Endothelial cell of umbilical vein (primary cell): ENCODE measurements at regions not wholly inside any gene's neighbourhood (a gene's known extent, or its start where the extent isn't known, plus 50 kb on each side); places are given as distances from the start of the nearest gene placed in this dataset.

Source experiments
- BruUV-seq: library from RNA; stranded (reverse); fragments of 400-500 nt; replicated peaks from 2 replicates; lab custom pipeline; 2021; lab: Mats Ljungman, UMichigan
- CTCF ChIA-PET: fragments of 300-600, 350-600 bp; sonication (Branson Sonifier 250); formaldehyde crosslinking; loops from one replicate; lab custom pipeline; 2021; ENCODE audit warnings: antibody characterized with exemption, inconsistent platforms; lab: Charles Lee
- POLR2A ChIA-PET: fragments of 300-600, 350-600 bp; sonication (Branson Sonifier 250); formaldehyde crosslinking; loops from one replicate; lab custom pipeline; 2021; ENCODE audit warnings: antibody characterized with exemption, inconsistent platforms; lab: Charles Lee
- DNase-seq: peaks from one replicate; pipeline ENCODE4 v3.0.0-alpha.2; 2011; ENCODE audit warnings: low read depth, low spot score
- FAIRE-seq: peaks from 2 replicates; lab custom pipeline; 2011; peaks lifted over from hg19 to GRCh38; lab: Jason Lieb, UNC
- H2AFZ ChIP-seq: 2 replicates; pipeline ENCODE4 v1.6.0; 2012; ENCODE audit warnings: low read depth, low read length, control low read depth, inconsistent platforms
- H3K27ac ChIP-seq: 2 replicates; pipeline ENCODE4 v1.5.1; 2011; ENCODE audit warnings: low read depth, mild to moderate bottlenecking, control low read depth, low read length, moderate library complexity; ENCODE audit not compliant: insufficient read depth
- H3K27me3 ChIP-seq, 2 experiments: 2 replicates each; pipeline versions ENCODE4 v1.6.0 to v1.6.1; 2011; ENCODE audit warnings: low read length in 2 of 2, mixed read lengths in 1 of 2; ENCODE audit not compliant: control insufficient read depth in 2 of 2, insufficient read depth in 2 of 2
- H3K36me3 ChIP-seq, 2 experiments: 2 replicates in 1 of 2; 3 replicates in 1 of 2; pipeline ENCODE4 v1.5.1; 2011; ENCODE audit warnings: low read length in 2 of 2, mild to moderate bottlenecking in 1 of 2, moderate library complexity in 1 of 2; ENCODE audit not compliant: control insufficient read depth in 2 of 2, insufficient read depth in 2 of 2; ENCODE audit errors: extremely low read depth in 1 of 2
- H3K4me1 ChIP-seq: 3 replicates; pipeline ENCODE4 v1.5.1; 2011; ENCODE audit warnings: mild to moderate bottlenecking, low read length; ENCODE audit not compliant: control insufficient read depth, insufficient read depth; ENCODE audit errors: extremely low read depth
- H3K4me2 ChIP-seq: 2 replicates; pipeline ENCODE4 v1.6.1; 2011; ENCODE audit warnings: low read length, control low read depth, mixed read lengths; ENCODE audit not compliant: insufficient read depth
- H3K4me3 ChIP-seq, 3 experiments: fragments of 200-600 bp in 1 of 3; sonication (generic), shearing (Covaris generic) in 1 of 3; replicated peaks in 1 of 3; 2 replicates each; pipeline ENCODE4 v1.5.1; 2011 to 2016; ENCODE audit warnings: control low read depth in 3 of 3, low read length in 3 of 3, mild to moderate bottlenecking in 2 of 3, inconsistent platforms in 1 of 3, low read depth in 1 of 3, moderate library complexity in 1 of 3; ENCODE audit not compliant: insufficient read depth in 1 of 3
- H3K79me2 ChIP-seq: 2 replicates; pipeline ENCODE4 v1.6.0; 2012; ENCODE audit warnings: low read length, inconsistent platforms; ENCODE audit not compliant: control insufficient read depth, insufficient read depth
- H3K9ac ChIP-seq: replicated peaks from 2 replicates; pipeline ENCODE3; 2011; ENCODE audit warnings: low read length, control low read depth; ENCODE audit not compliant: insufficient read depth; ENCODE audit errors: extremely low read depth
- H3K9me1 ChIP-seq: replicated peaks from 3 replicates; pipeline ENCODE4 v1.6.0; 2011; ENCODE audit warnings: mild to moderate bottlenecking, low read length; ENCODE audit not compliant: control insufficient read depth, insufficient read depth; ENCODE audit errors: extremely low read depth
- H3K9me3 ChIP-seq: replicated peaks from 2 replicates; pipeline ENCODE4 v1.5.1; 2012; ENCODE audit warnings: low read length, inconsistent platforms; ENCODE audit not compliant: control insufficient read depth, insufficient read depth
- H4K20me1 ChIP-seq: replicated peaks from 2 replicates; pipeline ENCODE3; 2011; ENCODE audit warnings: mild to moderate bottlenecking, low read length; ENCODE audit not compliant: control insufficient read depth, insufficient read depth; ENCODE audit errors: extremely low read depth
- EZH2 ChIP-seq: IDR thresholded peaks from 2 replicates; pipeline ENCODE4 v1.6.1; 2012; ENCODE audit warnings: borderline replicate concordance, low read depth, mild to moderate bottlenecking, moderate library complexity, low read length, inconsistent platforms; ENCODE audit not compliant: severe bottlenecking
- FOS ChIP-seq: IDR thresholded peaks from 2 replicates; pipeline ENCODE4 v1.6.1; 2011; ENCODE audit warnings: mild to moderate bottlenecking, low read length, moderate library complexity, borderline replicate concordance; ENCODE audit not compliant: insufficient read depth
- GATA2 ChIP-seq: IDR thresholded peaks from 2 replicates; pipeline ENCODE4 v1.7.0; 2011; ENCODE audit warnings: low read depth, mild to moderate bottlenecking, moderate library complexity, mixed read lengths, low read length; ENCODE audit not compliant: insufficient read length, insufficient read depth
- JUN ChIP-seq: IDR thresholded peaks from 2 replicates; pipeline ENCODE4 v1.6.1; 2011; ENCODE audit warnings: borderline replicate concordance, low read depth; ENCODE audit not compliant: insufficient read length, insufficient read depth
- MAX ChIP-seq: IDR thresholded peaks from 2 replicates; pipeline ENCODE4 v1.6.1; 2011; ENCODE audit not compliant: insufficient read depth, insufficient read length
- MYC ChIP-seq: IDR thresholded peaks from one replicate; pipeline ENCODE4 v1.6.1; 2011; ENCODE audit warnings: mild to moderate bottlenecking, low read depth, low read length
- POLR2A ChIP-seq: IDR thresholded peaks from 2 replicates; pipeline ENCODE4 v1.6.1; 2012; ENCODE audit warnings: low read depth, mild to moderate bottlenecking, control low read depth, low read length
- POLR2AphosphoS5 ChIP-seq: IDR thresholded peaks from 2 replicates; pipeline ENCODE4 v1.6.1; 2012; ENCODE audit warnings: low read depth, mild to moderate bottlenecking, control low read depth, low read length, moderate library complexity; ENCODE audit not compliant: insufficient read depth
- dilution Hi-C: fragments of 300-500 bp; cut with MboI; formaldehyde crosslinking; loops from one replicate; pipeline ENCODE4 v1.15.0; 2019; ENCODE audit warnings: low sequenced_read_pairs; ENCODE audit not compliant: extremely low pct_ligation_motif_present
- intact Hi-C: fragments of 100-400 bp; cut with micrococcal nuclease; formaldehyde crosslinking; loops from one replicate; pipeline ENCODE4 v1.10.0; 2022
- TF ChIP-seq, protein P1 (sequence below), 2 donors: IDR thresholded peaks; 1 replicate in 1 of 2; 2 replicates in 1 of 2; pipeline ENCODE4 v1.5.1; 2011; ENCODE audit warnings: low read length in 2 of 2, mild to moderate bottlenecking in 2 of 2, moderate library complexity in 2 of 2, control low read depth in 1 of 2, inconsistent platforms in 1 of 2, low read depth in 1 of 2; ENCODE audit not compliant: insufficient read depth in 1 of 2; ENCODE audit errors: extremely low read depth in 1 of 2

DNA sequence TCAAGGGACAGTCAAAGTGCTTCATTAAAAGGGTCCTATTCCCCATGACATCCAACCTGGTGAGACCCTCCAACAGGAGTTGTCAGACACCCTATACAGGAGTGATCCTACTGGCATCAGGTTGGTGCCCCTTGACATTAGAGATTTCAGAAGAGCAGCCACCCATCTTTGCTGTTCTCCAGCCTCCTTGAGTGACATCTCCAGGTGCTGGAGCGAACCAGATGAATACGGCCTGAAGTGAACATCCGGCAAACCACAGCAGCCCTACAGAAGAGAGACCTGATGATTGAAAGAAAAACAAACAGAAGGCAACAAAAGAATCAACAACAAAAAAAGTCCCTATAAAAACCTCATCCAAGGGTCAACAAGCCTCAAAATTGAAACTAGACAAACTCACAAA, 146.1 kb upstream of the PBDC1 start:
- BruUV-seq = no TSS peak
- Histone ChIP-seq H3K4me3 (no peak overlapping the region), H4K20me1 (no peaks in the 10 kb centered on the region), H3K27ac (no peak overlapping the region), H3K36me3 (no peaks in the 10 kb centered on the region), H3K9me1 (no peaks in the 10 kb centered on the region), H3K27me3 (no peaks in the 10 kb centered on the region), H3K79me2 (no peaks in the 10 kb centered on the region), H2AFZ (no peak overlapping the region), H3K9me3 (no peaks in the 10 kb centered on the region), H3K4me2 (no peak overlapping the region), H3K9ac (no peak overlapping the region), H3K4me1 (no peaks in the 10 kb centered on the region)
- dilution Hi-C loops (no loop called here), intact Hi-C loops (no loop called here)
- TF ChIP-seq EZH2 = no peak
- TF ChIP-seq MYC = no peak
- TF ChIP-seq FOS = no peak
- no peak for TF ChIP-seq POLR2AphosphoS5
- TF ChIP-seq, protein P1, sequence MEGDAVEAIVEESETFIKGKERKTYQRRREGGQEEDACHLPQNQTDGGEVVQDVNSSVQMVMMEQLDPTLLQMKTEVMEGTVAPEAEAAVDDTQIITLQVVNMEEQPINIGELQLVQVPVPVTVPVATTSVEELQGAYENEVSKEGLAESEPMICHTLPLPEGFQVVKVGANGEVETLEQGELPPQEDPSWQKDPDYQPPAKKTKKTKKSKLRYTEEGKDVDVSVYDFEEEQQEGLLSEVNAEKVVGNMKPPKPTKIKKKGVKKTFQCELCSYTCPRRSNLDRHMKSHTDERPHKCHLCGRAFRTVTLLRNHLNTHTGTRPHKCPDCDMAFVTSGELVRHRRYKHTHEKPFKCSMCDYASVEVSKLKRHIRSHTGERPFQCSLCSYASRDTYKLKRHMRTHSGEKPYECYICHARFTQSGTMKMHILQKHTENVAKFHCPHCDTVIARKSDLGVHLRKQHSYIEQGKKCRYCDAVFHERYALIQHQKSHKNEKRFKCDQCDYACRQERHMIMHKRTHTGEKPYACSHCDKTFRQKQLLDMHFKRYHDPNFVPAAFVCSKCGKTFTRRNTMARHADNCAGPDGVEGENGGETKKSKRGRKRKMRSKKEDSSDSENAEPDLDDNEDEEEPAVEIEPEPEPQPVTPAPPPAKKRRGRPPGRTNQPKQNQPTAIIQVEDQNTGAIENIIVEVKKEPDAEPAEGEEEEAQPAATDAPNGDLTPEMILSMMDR (IDR thresholded peaks at IDR 0.05; ENCODE audit: extremely low read depth in 1 of 2, insufficient read depth in 1 of 2, low read depth in 1 of 2, low read length in 2 of 2) = no peak
- no peak for TF ChIP-seq MAX
- no peak for TF ChIP-seq POLR2A
- TF ChIP-seq GATA2 = no peak
- TF ChIP-seq JUN = no peak
- CTCF ChIA-PET = no interaction called here
- POLR2A ChIA-PET = no interaction called here
- FAIRE-seq (no peak), DNase-seq (no peak)
